ENCODE measurements at regions not wholly inside any gene's neighbourhood (a gene's known extent, or its start where the extent isn't known, plus 50 kb on each side); places are given as distances from the start of the nearest gene placed in this dataset.

GRCh38 chr1:106846656-106847055, 209.8 kb upstream of the PRMT6 start:
- Histone ChIP-seq H3F3A (ENCODE audit: insufficient read depth, low read depth) (no peaks in the 10 kb centered on the region), H3K9me3 (ENCODE audit: insufficient read depth, low read depth) (no peaks in the 10 kb centered on the region), H4K20me1 (ENCODE audit: insufficient read depth) (no peaks in the 10 kb centered on the region), H3K4me1 (replicated peaks; ENCODE audit: insufficient read depth) (no peaks in the 10 kb centered on the region), H3K79me2 (ENCODE audit: low read depth) (no peaks in the 10 kb centered on the region), H3K4me3 (no peak overlapping the region), H3K4me2 (no peak overlapping the region), H3K27me3 (ENCODE audit: insufficient read depth, low read depth) (no peaks in the 10 kb centered on the region), H3K27ac (no peak overlapping the region), H3K36me3 (ENCODE audit: low read depth) (no peaks in the 10 kb centered on the region), H2AFZ (no peak overlapping the region), H3K9me2 (ENCODE audit: insufficient read depth) (peaks cover 4% of the 10 kb centered on the region; the same call in 1 of the 2 replicates)
- TF ChIP-seq EZH2 (IDR thresholded peaks at IDR 0.05; ENCODE audit: low read depth) (no peak), CTCF (conservative IDR thresholded peaks at IDR 0.05) (no peak)
- no peak for DNase-seq
- ChIA-PET CTCF (no interaction called here), POLR2A (ENCODE audit: unreplicated experiment) (no interaction called here)
- BruUV-seq (replicated peaks) = no TSS peak
- intact Hi-C loops (cut with micrococcal nuclease; ENCODE audit: unreplicated experiment) = no loop called here

GRCh38 chr1:106861110-106861509, 195.4 kb upstream of the PRMT6 start:
- TF ChIP-seq CTCF (conservative IDR thresholded peaks at IDR 0.05) (no peak), EZH2 (IDR thresholded peaks at IDR 0.05; ENCODE audit: low read depth) (no peak)
- POLR2A ChIA-PET (ENCODE audit: unreplicated experiment) = no interaction called here
- H3F3A ChIP-seq (ENCODE audit: insufficient read depth, low read depth) = no peaks in the 10 kb centered on the region

GRCh38 chr1:106868828-106869227, 187.6 kb upstream of the PRMT6 start:
- DNase-seq = no peak
- Histone ChIP-seq H3K4me1 (replicated peaks; ENCODE audit: insufficient read depth) (no peaks in the 10 kb centered on the region), H3K27me3 (ENCODE audit: insufficient read depth, low read depth) (no peaks in the 10 kb centered on the region), H3K4me2 (no peak overlapping the region), H3K79me2 (ENCODE audit: low read depth) (no peaks in the 10 kb centered on the region), H3K27ac (no peak overlapping the region), H3K4me3 (no peak overlapping the region), H3K9me2 (ENCODE audit: insufficient read depth) (no peaks in the 10 kb centered on the region), H2AFZ (no peak overlapping the region), H3F3A (ENCODE audit: insufficient read depth, low read depth) (no peaks in the 10 kb centered on the region), H4K20me1 (ENCODE audit: insufficient read depth) (no peaks in the 10 kb centered on the region), H3K36me3 (ENCODE audit: low read depth) (no peaks in the 10 kb centered on the region), H3K9me3 (ENCODE audit: insufficient read depth, low read depth) (no peaks in the 10 kb centered on the region)
- BruUV-seq (replicated peaks) = no TSS peak
- ChIA-PET POLR2A (ENCODE audit: unreplicated experiment) (no interaction called here), CTCF (interaction anchor here (0.7 kb wide), 1 partner anchor 63 kb away, joined by 5 read pairs; no protein-coding TSS in a partner anchor)
- TF ChIP-seq EZH2 (IDR thresholded peaks at IDR 0.05; ENCODE audit: low read depth) (no peak), CTCF (conservative IDR thresholded peaks at IDR 0.05) (no peak)
- intact Hi-C loops (cut with micrococcal nuclease; ENCODE audit: unreplicated experiment) = no loop called here

More at GRCh38 chr1:106861110-106861509, 195.4 kb upstream of the PRMT6 start:
- CTCF ChIA-PET = no interaction called here
- Histone ChIP-seq H3K4me3 (no peak overlapping the region), H3K9me3 (ENCODE audit: insufficient read depth, low read depth) (no peaks in the 10 kb centered on the region), H3K36me3 (ENCODE audit: low read depth) (no peaks in the 10 kb centered on the region), H3K79me2 (ENCODE audit: low read depth) (no peaks in the 10 kb centered on the region), H3K27me3 (ENCODE audit: insufficient read depth, low read depth) (no peaks in the 10 kb centered on the region), H3K4me1 (replicated peaks; ENCODE audit: insufficient read depth) (no peaks in the 10 kb centered on the region), H4K20me1 (ENCODE audit: insufficient read depth) (no peaks in the 10 kb centered on the region), H3K4me2 (no peak overlapping the region), H3K27ac (no peak overlapping the region), H2AFZ (no peak overlapping the region), H3K9me2 (ENCODE audit: insufficient read depth) (0 out of 2 replicates have a peak, but pooled peaks cover 4% of the 10 kb centered on the region)
- BruUV-seq (replicated peaks) = no TSS peak
- intact Hi-C loops (cut with micrococcal nuclease; ENCODE audit: unreplicated experiment) = no loop called here
- DNase-seq = no peak

All from PC-9 (cell line).